DMS114 treated with DMSO at 0.1 percent for 48 hours (cell line): ENCODE measurements at regions not wholly inside any gene's neighbourhood (a gene's known extent, or its start where the extent isn't known, plus 50 kb on each side); places are given as distances from the start of the nearest gene placed in this dataset.
"Not testable (repeated sequence)": the region's sequence is repeated elsewhere in the genome, so short reads cannot be mapped to it uniquely, and the experiment has no call there.

Experiments
- DNase-seq: peaks from one replicate; lab custom pipeline; 2025; ENCODE audit not compliant: unreplicated experiment; lab: John Stamatoyannopoulos, UW

GRCh38 chr2:87258887-87259286 lies 237.2 kb upstream of the PLGLB1 start:
- DNase-seq = not testable (repeated sequence)

GRCh38 chr2:87262184-87262702 lies 240.6 kb upstream of the PLGLB1 start:
- DNase-seq = not testable (repeated sequence)

GRCh38 chr2:87263868-87264518 lies 242.3 kb upstream of the PLGLB1 start:
- DNase-seq = not testable (repeated sequence)

GRCh38 chr2:87275192-87275591 lies 253.5 kb upstream of the PLGLB1 start:
- DNase-seq = not testable (repeated sequence)

- DNase-seq = not testable (repeated sequence)
Observed at GRCh38 chr2:87275974-87276629, 254.5 kb upstream of the PLGLB1 start.

- DNase-seq = not testable (repeated sequence)
Observed at GRCh38 chr2:87276673-87277072, 255.0 kb upstream of the PLGLB1 start.

- DNase-seq = not testable (repeated sequence)
Observed at GRCh38 chr2:87277734-87278133, 256.1 kb upstream of the PLGLB1 start.

- DNase-seq = not testable (repeated sequence)
Observed at GRCh38 chr2:87280596-87281355, 259.1 kb upstream of the PLGLB1 start.

- DNase-seq = not testable (repeated sequence)
Observed at GRCh38 chr2:87283735-87284470, 262.3 kb upstream of the PLGLB1 start.

- not testable (repeated sequence) for DNase-seq
Observed at GRCh38 chr2:87284471-87284772, 262.8 kb upstream of the PLGLB1 start.

- DNase-seq = not testable (repeated sequence)
Observed at GRCh38 chr2:87285139-87285538, 263.5 kb upstream of the PLGLB1 start.

- DNase-seq = not testable (repeated sequence)
Observed at GRCh38 chr2:87290566-87291307, 269.1 kb upstream of the PLGLB1 start.

- not testable (repeated sequence) for DNase-seq
Observed at GRCh38 chr2:87291400-87292200, 270.0 kb upstream of the PLGLB1 start.

- not testable (repeated sequence) for DNase-seq
Observed at GRCh38 chr2:87293931-87294594, 272.4 kb upstream of the PLGLB1 start.

- not testable (repeated sequence) for DNase-seq
Observed at GRCh38 chr2:87295135-87295534, 273.5 kb upstream of the PLGLB1 start.

GRCh38 chr2:87301349-87301748 lies 279.7 kb upstream of the PLGLB1 start:
- not testable (repeated sequence) for DNase-seq

- DNase-seq = not testable (repeated sequence)
Observed at GRCh38 chr2:87301871-87302270, 280.2 kb upstream of the PLGLB1 start.

- not testable (repeated sequence) for DNase-seq
Observed at GRCh38 chr2:87308621-87309020, 287.0 kb upstream of the PLGLB1 start.

GRCh38 chr2:87309785-87310184 lies 288.1 kb upstream of the PLGLB1 start:
- DNase-seq = not testable (repeated sequence)
